ENCODE measurements at regions not wholly inside any gene's neighbourhood (a gene's known extent, or its start where the extent isn't known, plus 50 kb on each side); places are given as distances from the start of the nearest gene placed in this dataset.
"Not testable (repeated sequence)": the region's sequence is repeated elsewhere in the genome, so short reads cannot be mapped to it uniquely, and the experiment has no call there.

DNA sequence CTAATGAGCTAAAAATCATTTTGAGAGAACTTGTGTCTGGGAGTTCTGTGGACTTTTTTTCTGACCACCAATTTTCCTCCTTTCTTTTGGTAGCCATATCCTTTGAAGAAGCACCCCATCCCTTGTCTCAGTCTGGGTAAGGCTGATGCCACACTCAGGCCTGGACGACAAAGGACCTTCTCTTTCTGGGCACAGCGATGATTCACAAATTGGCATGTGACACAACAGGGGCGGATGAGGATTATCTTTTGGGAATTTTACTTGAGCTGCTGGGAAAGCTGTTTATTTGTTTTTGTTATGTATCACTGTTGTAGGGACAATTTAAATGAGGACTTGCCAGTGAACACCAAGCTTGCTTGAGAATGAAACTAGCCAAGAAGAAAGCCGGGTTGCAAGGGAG, 233.4 kb upstream of the HAND2 start:
- DNase-seq, result no peak

DNA sequence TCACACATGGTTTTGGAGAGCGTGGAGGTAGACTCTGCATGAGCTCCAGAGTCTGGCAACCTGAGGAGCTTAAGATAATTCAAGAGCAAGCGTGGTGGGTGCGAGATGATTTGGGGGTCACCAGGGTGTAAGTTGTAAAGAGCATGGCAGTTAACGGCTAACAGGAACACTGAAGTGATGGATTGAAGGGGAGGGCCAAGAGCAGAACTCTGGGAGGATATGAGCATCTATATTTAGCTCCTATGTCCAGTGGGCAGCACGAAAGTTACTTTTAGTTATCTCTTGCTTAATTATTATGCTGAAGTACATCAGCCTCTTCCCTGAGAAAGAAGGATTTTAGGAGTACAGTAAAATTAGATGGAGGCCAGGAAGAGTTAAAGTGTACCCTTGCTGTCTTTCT, 231.9 kb upstream of the HAND2 start:
- no peak for DNase-seq

DNA sequence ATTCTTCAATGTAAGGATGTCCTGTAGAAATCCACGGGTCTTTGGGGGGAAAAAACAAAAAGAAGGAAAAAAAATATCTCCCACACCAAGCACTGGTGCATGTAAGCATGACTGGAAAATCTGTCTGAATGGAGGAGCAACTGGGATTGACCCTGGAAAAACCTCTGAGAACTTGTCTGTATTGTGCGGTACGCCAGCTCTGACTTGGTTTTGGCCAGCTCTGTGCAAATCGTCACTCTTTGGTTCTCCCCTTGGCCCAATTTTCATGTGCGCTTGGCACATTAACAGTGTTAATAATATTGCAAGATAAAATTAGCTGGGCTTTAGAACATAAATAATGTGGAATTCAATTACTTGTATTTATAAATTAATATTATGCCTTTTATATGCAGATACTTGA, 231.2 kb upstream of the HAND2 start:
- DNase-seq, result no peak

DNA sequence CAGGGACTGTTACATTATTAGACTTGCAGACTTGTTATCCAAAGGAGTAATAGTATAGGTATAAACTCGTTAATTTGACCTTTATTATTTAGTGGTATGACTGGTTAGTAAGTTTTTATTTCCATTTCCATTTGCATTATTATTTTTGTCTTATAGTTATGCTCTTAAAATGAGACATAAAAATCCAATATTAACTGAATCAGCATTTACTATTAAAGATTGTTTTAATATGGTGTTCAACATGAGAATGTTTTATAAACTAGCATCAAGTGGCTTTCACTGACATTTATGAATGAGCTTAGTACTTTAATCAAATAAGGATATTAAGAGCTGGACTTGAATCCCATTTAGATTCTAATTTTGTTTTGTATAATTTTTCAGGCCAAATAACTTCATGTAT, 228.1 kb upstream of the HAND2 start:
- no peak for DNase-seq

DNA sequence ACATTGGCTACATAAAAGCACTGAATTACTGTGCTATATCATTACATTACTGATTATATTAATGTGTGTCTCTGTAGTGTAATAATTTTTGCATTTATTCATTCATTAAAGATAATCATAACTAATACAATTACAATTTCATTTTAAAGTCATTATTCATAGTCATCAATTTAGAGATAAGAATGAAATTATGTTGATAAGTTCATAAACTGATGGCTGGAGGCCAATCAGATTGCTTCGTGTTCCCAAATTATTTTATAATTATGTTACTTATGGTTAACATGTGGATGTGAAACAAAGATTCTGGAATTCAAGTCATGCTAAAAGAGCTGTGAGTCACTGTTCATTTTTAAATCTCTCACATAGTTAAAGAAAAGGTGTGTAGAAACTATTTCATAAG, 223.4 kb upstream of the HAND2 start:
- no peak for DNase-seq

DNA sequence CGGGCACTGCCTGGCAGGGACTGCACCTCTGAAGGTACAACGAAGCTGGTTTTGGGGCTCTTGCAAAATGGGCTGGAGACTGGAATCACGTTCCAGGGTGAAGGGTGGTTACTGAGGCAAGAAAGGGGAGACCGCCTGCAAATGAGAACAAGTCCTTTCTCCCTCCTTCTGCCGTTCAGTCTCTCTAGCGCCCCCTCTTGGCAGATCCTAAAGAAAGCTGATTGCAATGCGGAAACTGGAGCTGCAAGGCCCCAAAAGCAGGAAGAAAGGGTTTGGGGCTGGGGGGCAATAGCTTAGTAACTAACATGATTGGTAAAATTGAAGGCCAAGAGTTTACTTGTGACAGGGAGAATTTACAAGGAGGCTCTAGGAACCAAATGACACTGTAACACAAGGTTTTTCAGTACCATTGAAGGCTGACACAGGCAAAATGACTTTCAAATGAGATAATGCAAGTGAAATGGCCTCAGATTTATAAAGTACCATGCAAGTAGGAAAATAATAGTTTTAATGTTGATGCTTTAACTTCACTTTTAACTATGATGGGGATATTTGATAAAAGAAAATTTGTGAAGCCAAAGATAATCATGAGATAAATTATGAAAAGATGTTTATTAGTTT, 222.7 kb upstream of the HAND2 start:
- DNase-seq, result no peak

DNA sequence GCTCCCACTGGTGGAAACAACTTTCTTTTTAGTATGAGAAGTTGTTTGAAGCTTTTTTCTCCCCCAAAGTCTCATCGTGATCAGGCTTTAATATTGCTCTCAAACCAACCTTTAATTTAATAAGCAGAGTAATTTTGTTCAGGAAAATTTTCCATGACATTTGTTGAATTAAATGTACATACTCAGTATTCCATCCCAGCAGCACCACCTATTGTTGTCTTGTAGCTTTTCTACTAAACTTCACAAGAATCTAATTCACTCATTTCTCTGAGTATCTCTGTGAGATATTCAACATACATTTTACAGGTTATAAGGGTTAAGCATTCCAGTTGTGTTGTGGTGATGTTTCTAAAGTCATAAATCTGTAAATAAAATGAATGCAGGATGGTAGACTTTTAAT, 218.3 kb upstream of the HAND2 start:
- DNase-seq, result peak in 2 of 3 donors; percentile 7 to 28

DNA sequence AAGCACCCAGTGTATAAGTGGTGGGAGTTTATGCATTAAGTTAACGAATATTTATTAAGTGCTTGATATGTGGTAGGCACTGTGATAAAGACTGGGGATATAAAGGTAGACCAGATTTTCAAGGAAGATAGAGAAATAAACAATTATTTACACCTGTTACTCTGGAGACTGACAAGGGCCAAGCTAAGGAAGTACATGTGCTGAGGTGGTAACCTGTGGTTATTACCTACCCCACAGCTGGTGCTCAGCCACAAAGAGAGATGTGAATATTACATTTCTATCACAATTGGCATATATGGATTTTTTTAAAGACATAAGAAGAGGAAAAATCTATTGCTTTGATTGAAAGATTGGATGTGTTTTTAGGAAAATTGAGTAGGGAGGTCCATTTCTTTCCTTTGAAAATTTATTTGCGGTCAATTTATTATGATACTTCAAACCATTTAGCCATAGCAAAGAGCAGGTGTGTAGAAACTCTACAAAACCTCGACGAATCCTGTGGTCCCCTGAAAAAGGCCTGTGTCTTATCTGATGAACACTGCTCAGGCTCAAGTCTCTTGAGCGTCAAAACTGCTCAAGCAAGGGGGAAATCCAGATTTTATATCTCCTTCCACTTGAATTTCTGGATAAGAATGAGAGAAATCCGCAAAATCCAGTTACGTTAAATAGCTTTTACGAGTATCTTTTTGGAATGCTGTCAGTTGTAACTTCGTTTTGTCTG, 217.7 kb upstream of the HAND2 start:
- no peak for DNase-seq

DNA sequence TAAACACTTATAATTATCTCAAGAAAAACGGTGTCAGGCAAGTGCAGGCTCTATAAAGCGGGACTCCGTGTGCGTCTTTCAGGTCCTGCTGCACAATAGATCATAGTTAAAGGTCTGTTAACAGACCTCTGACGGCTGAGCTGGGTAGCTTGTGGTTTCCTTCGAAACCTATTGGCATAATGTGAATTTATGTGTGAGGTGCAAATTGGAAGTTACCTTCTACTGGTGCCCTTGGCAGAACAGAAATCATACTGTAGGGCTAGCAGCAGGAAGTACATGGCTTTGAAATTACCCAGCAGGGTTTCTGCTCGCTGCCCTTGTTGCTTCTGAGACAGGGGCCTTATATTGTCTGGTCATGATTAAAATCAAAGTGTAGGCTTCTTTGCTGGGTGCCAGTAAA, 216.4 kb upstream of the HAND2 start:
- no peak for DNase-seq

DNA sequence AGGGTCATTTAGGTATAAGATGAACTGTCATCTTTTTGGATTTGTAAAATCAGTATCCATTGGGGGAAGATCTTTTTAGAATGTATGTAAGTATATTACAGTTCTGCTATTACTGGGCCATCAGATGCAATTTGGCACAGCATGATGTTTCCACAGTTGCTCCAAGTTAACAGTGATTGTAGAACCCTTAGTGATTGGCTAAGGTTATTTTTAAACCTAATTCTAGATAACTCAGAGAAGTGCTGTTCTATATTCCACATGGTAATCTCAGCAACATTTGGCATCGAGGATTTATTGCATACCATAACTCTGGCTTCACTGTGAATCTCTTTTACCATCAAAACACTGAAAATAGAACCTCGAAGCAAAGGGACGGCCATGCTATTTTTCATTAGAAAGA, 215.7 kb upstream of the HAND2 start:
- DNase-seq, result no peak

DNA sequence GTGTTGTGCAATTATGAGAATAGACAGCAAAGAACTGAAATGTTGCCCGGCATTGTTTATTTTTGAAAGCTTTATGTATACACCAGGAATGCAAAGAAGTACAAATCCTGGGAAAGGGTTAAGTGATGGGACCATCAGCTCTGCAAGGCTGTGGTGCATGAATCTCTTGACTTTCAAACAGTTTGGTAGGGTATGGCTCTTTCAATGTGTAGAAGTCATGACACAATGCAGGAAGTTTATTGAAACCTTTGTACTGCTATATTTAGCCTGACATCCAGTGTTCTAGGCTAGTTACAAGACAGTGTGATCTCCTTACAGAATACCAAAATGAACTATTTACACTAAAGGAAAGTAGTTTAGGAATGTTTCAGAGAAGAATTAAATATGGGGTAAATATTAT, 206.8 kb upstream of the HAND2 start:
- no peak for DNase-seq

DNA sequence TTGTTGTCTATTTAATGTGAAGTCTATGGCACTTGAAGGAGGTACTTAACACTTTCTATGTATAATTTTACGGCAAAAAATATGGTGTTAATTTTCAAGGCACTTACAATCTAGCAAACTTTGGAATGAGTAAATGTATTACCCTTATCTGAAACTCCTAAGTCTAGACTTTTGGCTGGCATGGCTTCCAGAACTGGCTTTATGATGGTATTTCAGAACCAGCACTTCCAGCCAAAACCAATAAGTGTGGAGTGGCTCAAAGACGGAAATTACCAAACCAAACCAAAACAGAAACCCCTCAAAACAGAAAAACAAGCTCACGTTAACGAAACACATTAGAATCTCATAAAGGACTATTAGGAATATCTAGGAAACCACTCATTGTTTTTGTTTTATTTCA, 205.6 kb upstream of the HAND2 start:
- no peak for DNase-seq

DNA sequence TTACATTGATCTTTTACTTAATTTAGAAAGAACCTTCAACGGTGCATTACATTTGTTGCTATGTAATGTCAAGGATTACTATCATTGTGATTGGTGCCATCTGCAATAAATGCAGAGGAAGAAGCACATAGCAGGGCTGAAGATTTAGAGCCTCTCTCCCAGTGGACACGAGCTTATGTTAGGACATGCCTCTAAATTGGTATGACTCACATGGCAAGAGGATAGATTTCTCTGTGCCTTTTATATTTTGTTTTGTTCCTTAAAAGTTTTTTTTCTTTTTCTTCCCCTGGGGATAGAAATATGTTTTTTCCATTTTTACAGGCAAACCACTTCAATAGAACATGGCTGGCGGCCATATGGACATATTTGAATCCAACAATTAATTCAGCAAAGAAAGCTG, 205.0 kb upstream of the HAND2 start:
- no peak for DNase-seq

DNA sequence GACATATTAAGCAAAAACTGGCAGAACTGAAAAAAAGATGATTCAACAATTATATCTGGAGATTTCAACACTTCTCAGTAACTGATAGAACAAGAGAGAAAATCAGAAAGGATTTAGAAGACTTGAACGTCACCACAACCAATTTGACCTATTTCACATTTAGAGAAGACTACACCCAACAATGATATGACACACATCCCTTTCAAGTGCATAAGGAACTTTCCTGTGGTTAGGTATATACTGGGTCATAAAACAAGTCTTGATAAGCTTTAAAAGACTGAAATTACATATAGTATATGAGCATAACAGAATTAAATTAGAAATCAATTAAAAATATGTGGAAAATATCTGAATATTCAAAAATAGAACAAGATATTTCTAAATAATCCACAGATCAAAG, 201.2 kb upstream of the HAND2 start:
- no peak for DNase-seq

DNA sequence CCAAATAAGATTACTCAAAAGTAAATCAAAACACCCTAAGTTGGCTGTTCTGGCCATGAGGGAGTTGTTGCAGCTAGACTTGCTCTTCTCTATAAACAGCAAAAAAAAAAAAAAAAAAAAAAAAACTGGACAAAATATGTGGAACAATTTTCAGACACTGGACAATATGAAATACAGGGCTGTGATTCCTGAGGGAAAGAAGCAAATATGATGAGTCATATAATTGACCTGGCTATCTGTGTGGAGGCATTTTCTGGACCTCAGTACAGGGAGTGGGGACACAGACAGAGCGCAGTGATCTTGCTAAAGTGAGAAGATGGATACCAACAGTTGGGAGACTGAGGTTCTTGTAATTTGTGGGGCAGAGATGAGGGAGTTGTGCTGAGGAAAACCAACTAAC, 192.0 kb upstream of the HAND2 start:
- DNase-seq, result no peak

DNA sequence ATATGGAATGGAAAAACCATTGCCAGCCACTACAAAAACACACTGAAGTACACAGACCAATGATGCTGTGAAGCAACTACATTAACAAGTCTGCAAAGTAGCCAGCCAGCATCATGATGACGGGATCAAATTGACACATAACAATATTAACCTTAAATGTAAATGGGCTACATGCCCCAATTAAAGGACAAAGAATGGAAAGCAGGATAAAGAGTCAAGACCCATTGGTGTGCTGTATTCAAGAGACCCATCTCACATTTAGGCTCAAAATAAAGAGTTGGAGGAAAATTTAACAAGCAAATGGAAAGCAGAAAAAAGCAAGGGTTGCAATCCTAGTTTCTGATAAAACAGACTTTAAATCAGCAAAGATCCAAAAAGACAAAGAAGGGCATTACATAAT, 188.5 kb upstream of the HAND2 start:
- DNase-seq, result not testable (repeated sequence)

DNA sequence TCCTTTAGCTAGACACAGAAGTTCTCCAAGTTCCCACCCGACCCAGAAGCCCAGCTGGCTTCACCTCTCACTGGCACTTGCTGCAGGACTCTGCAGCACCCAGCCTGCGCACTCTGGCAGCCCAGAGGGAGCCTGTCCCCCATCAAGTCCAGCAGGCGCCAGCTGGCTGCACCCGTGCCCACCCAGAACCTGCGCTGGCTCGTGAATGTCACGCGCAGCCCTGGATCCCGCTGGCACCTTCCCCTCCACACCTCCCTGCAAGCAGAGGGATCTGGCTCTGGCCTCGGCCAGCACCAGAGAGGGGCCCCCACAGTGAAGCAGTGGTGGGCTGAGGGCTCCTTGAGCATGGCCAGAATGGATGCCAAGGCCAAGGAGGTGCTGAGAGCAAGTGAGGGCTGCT, 187.6 kb upstream of the HAND2 start:
- no peak for DNase-seq

DNA sequence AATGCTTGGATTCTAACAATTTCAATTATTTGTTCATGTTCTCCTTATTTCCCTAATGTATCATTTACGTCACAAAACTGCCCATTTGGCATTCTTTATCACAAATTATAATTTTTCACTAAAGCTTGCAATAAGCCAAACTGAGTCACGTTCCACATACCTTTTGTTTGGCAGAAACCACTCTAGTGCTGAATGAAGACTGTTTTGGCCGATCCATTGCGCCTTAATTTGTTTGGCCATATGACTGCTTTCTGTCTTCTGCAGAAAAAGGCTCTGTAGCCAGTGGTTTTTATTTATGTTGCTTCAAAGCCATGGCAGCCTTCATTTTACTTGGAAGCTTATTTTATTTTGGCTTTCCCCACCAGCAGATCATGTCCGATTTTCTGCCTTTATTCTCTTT, 184.4 kb upstream of the HAND2 start:
- DNase-seq, result peak in 1 of 3 donors; percentile 22

DNA sequence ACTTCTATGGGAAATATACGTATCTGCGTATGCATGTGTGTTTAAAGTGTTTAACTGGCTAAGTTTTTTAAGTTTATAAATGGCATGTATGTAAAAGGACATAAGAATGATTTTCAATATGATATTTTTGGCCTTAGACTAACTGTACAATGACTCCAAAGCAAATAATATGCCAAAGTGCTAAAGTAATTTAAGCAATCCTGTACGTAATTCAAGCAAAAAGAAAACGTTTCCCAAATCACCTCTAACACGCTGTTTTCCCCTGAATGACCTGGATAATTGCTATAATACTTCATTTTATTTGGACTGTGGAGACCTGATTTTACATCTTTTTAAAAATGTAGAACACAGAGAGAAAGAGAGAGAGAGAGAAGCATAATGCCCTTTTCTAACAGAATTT, 183.0 kb upstream of the HAND2 start:
- no peak for DNase-seq

DNA sequence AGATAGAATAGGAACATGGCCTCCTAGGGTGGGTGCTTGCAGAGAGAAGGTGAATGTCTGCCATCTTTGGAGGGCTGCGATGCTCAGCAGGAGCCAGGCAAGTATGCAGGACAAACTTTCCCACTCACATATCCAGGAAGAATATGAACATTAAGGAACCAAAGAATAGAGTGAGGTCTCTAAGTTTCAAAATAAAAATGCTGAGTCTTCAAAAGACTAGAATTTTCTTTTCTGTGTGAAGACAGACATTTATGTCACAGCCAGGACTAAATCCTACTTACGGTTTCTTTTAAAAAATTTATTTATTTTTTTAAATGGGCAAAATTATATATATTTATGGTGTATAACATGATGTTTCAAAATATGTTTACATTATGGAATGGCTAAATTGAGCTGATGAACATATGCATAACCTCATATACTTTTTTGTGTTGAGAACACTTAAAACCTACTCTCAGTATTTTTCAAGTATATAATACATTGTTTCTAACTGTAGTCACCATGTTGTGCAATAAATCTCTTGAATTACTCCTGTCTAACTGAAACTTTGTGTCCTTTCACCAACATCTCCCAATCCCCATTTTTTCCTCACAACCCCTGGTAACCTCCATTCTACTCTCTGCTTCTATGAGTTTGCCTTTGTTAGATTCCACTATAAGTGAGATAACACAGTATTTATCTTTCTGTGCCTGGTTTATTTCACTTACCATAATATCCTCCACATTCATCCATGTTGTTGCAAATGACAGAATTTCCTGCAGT, 177.8 kb upstream of the HAND2 start:
- DNase-seq, result no peak

DNA sequence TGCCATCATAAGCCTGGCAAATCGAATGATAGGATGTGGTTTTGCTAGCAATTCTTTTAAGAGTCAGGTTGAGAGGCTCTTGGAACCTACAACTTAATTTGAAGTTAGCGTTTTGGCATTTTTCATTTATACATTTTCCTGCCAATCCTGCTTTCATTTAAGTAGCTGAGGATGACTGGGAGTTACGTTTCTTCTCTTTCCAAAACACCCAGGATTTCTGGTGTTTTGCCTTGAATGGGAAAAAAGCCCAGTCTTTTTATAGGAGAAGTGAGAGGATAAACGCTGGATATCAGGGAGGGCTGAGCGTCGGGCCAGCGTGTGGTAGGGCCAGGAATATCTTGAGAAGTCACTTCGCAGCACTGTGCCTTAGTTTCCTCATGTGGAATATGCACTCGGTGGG, 174.2 kb upstream of the HAND2 start:
- DNase-seq, result peak in 1 of 3 donors; percentile 36

DNA sequence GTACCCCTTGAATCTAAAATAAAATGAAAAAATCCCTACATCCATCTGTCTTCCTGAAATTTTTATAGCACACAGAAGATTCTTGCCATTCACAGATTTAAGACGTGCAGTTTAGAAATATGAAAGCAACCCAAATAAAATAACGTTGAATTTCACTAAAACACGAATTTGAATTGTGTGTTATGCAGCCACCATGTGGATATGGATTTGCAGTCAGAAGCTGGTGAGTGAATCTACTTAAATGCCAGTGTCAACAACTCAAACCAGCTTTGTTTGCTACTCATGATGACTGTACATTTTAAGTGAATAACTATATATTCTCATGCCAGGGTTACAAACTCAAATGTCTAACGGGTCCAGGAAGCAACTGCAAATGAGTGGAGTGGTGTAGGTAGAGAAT, 173.0 kb upstream of the HAND2 start:
- no peak for DNase-seq

DNA sequence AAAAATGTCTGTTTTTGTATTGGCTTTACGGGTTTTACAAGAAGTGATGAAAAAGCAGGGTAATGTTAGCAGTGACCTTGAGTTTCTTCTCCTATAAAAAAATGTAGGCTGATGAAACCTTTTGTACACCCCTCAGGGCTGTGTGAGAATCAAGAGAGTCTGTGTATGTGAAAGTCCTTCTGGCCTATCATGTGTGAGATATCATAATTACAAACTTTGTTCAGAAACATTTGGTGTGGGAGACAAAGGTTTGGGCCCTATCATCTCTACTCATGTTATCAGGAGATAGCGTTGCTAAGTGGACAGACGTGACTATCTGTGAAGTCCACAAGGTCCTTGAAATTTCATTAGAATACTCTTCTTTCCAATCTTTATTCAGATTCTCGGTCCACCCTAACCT, 170.6 kb upstream of the HAND2 start:
- no peak for DNase-seq

Measured in muscle of back (tissue), 3 donors.